ENCODE measurements at regions not wholly inside any gene's neighbourhood (a gene's known extent, or its start where the extent isn't known, plus 50 kb on each side); places are given as distances from the start of the nearest gene placed in this dataset.

DNA sequence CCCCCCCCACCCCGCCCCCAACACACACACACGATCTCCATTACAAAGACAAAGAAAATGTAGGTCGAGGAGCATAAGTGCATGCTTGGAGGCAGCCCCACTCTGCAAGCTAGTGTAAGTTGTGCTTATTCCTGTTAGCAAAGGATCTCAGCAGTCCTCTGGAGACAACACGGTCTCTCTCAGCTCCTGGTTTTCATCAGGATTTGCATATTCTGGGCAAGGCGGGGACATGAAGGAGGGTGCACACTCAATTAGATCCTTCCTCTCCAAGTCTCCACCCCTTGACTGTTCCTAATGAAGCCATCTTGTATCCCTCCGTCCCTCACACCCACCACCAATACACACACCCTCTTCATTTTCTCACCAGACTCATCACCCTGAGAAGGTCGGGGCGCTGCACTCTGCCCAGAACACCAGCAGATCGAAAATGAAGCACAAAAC, 63.8 kb downstream of the MRPL46 start:
- DNase-seq: no peak

DNA sequence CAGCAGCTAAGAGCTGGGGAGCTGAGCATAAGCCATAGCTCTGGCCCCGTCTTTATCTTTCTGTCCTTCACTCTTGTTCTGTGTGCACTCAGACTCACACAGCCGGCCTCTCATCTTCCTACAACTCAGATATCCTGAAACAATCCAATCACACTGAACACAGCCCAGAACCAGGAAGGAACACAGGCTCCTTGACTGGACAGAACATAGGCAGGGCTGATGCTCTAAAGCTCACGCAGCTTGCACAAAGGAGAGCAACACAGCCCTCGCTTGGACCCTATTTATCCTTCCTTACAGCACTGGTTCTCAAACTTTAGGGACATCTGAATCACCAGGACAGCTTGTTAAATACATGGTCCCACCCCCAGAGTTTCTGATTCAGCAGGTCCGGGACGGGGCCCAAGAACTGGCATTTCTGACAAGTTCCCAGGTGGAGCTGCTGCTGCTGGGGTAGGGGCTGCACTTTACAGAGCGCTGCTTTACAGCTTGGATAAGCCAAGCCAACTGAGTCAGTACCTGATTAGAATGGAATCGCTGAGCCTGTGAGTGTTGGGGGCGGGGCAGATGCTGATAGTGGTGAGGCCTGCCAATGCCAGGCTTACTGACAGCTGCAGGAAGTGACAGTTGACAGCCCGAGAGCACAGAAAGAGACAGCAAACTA, 65.1 kb downstream of the MRPL46 start:
- no peak for DNase-seq

GRCh38 chr15:88401251-88401995, 65.8 kb downstream of the MRPL46 start:
- DNase-seq: no peak

- no peak for DNase-seq
Measured at GRCh38 chr15:88400591-88401250, 66.5 kb downstream of the MRPL46 start.

- DNase-seq: no peak
Measured at GRCh38 chr15:88400084-88400483, 67.1 kb downstream of the MRPL46 start.

DNA sequence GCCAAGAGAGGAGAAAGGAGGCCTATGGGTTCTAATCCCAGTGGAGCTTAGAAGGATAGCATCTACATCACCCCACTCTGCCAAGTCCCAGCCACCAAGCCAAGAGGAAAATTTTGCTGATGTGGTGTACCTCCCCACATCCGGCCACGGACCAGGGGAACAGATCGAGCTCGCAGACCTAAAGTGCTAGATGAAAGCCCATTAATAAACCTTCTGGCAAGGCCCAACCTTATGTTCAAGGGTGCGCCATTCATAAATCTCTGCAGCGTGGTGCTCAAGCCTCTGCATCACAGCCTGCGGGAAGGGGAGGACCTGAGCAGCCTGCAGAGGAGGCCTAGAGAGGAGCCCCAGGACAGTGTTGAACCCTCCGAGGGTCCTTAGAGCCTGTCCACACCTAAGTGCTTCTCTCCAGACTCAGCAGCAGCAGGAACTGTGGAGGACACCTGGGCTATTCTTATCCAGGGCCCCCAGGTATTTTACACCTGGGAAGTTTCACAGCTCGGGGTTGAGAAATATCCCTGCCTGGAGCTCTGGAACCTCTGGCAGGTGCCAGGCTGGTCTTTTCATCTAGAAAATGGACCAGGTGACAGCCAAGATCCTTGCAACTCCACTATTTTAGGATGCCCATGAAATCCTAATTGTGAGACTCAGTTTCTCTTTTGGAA, 68.0 kb downstream of the MRPL46 start:
- DNase-seq: no peak

DNA sequence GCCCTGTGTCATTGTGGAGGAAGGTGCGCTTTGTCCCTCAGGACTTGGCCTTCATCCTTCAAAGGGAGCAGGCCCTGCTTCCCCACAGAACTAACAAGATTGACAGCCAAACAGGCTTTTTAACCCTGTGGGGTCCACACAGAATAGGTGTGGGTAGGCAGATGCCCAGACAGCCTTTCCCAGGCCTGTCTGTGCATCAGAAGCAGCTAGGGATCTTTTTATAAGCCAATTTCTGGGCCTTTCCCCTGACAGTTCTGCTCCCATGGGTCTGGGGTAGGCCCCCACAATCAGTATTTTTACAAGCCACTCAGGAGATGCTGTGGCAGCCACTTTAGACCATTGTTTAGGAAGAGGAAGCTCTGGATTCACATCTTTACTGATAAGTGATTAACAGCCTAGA, 69.2 kb downstream of the MRPL46 start:
- no peak for DNase-seq

DNA sequence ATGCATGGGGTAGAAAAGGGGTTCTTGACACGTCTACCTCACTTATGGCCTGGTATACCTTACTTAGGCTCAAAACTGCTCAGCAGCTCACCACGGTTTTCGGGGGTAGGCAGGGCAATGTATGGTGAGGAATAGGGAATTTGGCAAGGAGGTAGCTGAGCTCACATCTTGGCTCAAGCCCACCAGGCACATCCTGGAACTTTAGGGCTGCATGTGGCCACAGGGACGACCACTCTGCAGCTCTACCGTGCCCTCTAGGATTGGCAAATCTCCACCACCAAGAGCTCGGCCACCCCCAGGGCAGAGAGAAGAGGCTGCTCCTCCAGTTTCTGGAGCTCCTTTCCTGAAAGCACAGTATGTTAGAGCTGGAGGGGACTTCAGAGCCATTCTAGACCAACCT, 69.7 kb downstream of the MRPL46 start:
- DNase-seq: no peak

DNA sequence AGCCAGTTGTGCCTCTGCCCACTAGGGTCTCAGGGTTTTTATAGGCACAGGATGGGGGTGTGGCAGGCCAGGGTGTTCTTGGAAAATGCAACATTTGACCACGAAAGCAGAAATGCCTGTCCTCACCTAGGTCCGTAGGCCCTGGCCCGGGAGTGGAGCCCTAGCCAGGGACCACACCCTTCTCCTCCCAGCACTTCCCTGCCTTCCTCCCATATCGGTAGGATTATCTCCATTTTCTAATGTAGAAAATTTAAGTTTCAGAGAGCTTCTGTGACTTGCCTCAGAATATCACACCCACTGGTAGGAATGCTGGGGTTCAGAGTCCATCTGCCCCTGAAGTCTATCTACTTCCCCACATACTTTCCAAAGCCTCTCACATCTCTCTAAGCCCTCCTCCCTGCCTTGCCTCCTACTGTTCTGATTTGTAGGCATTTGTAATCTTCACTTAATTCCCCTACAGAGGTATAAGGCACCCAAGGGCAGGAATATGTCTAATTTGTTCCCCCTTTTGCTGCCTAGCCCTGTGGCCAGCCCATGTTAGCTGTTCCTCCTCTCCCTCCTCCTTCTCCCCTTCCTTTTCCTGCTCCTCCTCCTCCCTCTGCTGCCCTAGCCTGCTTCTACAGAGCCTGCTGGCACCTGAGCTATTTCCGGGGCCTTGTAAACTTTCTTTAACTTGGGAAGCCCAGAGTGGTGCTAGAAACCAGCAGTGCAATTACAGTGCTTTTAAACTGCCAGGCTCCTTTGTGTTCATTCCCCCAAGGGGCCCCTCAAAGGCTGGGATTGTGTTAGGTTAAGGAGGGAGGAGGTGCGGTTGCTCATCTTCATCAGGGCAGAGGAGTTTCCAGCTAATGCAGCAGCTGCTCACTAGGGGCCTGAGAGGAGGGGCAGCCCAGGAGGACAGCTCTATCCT, 71.1 kb downstream of the MRPL46 start:
- no peak for DNase-seq

DNA sequence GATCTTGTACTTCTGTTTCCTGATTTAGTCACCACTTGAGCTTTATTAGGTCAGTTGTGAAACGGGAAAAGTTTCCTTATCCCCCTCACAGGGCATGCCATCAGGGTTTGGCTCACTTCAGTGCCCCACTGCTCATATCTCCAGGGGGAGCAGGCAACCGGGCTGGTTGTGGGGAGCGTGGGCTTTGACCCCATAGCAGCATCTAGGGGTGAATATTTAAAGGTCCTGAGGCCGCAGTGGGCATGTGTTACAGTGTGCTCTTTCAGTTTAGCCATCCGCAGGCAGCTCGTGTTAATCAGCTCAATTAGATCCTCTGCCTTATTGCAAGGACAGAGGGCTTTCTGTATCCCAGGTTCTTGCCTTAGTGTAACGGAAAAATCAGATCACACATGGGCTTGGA, 71.9 kb downstream of the MRPL46 start:
- no peak for DNase-seq

GRCh38 chr15:88394553-88395145, 72.5 kb downstream of the MRPL46 start:
- no peak for DNase-seq

- no peak for DNase-seq
Measured at GRCh38 chr15:88393719-88394519, 73.3 kb downstream of the MRPL46 start.

GRCh38 chr15:88391700-88392099, 75.5 kb downstream of the MRPL46 start:
- DNase-seq: no peak

- no peak for DNase-seq
Measured at GRCh38 chr15:88391006-88391405, 76.2 kb downstream of the MRPL46 start.

- no peak for DNase-seq
Measured at GRCh38 chr15:88390164-88390901, 76.9 kb downstream of the MRPL46 start.

DNA sequence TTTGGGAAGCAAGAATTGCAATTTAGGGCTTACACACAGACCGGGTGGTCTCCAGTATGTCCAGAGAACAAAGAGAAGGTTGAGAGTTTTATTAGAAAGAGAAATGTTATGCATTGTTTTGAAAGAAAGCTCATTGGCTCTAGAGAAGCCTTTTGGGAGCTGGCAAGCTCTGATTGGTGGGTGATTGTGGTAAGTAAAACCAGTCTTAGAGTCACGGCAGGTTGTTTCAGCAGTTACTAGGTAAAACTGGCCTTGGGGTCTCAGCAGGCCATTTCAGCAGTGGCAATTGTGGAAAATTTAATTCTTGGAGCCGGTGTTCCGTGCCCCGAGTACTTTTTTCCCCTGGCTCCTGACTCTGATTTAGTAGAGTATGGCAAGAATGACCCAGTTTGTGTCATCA, 78.1 kb downstream of the MRPL46 start:
- no peak for DNase-seq

DNA sequence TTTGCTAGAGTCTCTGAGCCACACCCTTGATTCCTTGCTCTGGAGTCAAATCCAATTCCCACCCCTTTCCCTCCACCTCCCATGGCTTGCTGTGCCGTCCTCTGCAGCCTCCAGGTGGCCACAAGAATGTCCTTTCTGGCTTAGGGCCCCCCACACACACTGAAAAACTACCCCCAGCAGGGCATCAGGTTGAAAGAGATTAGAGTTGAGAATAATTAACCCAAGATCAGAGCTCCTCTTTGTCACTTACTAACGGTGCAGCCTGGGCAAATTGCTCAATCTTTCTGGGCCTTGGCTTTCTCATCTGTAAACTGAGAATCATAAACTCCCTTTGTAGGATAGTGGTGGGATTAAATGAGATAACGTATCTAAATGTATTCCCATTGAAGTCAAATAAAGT, 78.5 kb downstream of the MRPL46 start:
- no peak for DNase-seq

DNA sequence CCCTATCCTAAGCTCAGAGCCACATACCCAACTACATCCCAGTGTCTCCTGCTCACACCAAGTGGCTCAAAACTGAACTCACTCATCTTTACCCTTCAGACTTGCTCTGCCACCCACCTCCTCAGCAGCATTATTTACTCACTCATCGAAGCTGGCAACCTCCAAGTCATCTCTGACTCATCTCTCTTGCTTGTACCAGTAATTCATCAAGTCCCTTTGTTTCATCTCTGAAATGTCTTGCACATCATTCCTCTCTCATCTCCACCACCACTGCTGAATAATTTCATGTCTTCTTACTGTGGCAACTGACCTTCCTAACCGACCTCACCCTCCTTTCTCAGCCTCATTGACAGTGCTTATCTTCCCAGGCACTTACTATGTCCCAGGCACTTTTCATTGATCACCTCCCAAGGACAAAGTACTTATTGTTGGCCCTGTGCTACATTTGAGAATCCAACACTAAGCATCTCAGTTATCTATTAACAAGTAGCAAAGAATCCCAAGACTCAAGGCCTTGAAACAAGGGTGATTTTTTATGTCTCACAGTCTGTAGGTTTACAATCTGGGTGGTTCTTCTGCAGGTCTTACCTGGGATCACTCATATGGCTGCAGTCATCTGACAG, 82.0 kb downstream of the MRPL46 start:
- DNase-seq: peak; percentile 69

DNA sequence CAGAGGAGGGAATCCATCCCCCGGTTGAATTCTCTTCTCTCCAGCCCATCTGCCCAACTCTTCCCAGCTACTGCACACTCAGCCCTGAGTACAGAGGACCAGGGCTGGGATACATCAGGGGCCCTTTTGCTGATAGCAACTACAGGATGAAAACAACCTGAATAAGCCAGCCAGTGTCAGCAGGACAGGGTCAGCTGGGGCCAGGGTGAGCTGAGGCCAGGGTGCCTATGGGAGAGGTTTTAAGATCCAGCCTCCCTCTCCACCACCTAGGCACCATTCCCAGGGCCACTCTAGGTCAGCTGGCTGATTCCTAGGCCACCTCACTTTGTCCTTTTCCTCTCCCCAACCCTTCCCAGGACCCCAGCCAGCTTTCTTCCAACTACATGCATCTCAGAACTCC, 83.8 kb downstream of the MRPL46 start:
- no peak for DNase-seq

Measured in fibroblast of skin of back (primary cell).